Suprapubic skin (tissue), 4 donors: ENCODE measurements at regions not wholly inside any gene's neighbourhood (a gene's known extent, or its start where the extent isn't known, plus 50 kb on each side); places are given as distances from the start of the nearest gene placed in this dataset.

ENCODE experiments used
- DNase-seq, 2 donors: peaks; one replicate each; pipeline ENCODE4 v3.0.0-alpha.2; 2019; ENCODE audit warnings: low spot score in 2 of 2
- H3K27ac ChIP-seq: fragments of 200-600 bp; sonication (generic); one replicate; pipeline ENCODE4 v1.5.1; 2019
- H3K27me3 ChIP-seq: fragments of 200-600 bp; sonication (generic); one replicate; pipeline ENCODE4 v1.5.1; 2019
- H3K36me3 ChIP-seq: fragments of 200-600 bp; sonication (generic); one replicate; pipeline ENCODE4 v1.5.1; 2019
- H3K4me1 ChIP-seq: fragments of 200-600 bp; sonication (generic); one replicate; pipeline ENCODE4 v1.5.1; 2019
- H3K4me3 ChIP-seq: fragments of 200-600 bp; sonication (generic); one replicate; pipeline ENCODE4 v1.5.1; 2019; ENCODE audit warnings: mild to moderate bottlenecking
- H3K9me3 ChIP-seq: fragments of 200-600 bp; sonication (generic); one replicate; pipeline ENCODE4 v1.5.1; 2019
- EP300 ChIP-seq: sonication (generic); formaldehyde crosslinking; IDR thresholded peaks from one replicate; pipeline ENCODE4 v1.6.1; 2017; ENCODE audit warnings: antibody characterized with exemption
- POLR2A ChIP-seq, 2 donors: fragments of 450-650 bp; IDR thresholded peaks; one replicate each; pipeline ENCODE4 v1.6.1; 2017; ENCODE audit warnings: antibody characterized with exemption in 2 of 2, mild to moderate bottlenecking in 2 of 2, moderate library complexity in 2 of 2
- POLR2AphosphoS5 ChIP-seq, 3 donors: sonication (generic); formaldehyde crosslinking; IDR thresholded peaks; one replicate each; pipeline ENCODE4 v1.6.1; 2017; ENCODE audit warnings: antibody characterized with exemption in 3 of 3
- WGBS: methylation state at CpG from one replicate; pipeline ENCODE4 v1.1.5; 2018; 5-methylcytosine and 5-hydroxymethylcytosine counted together
- TF ChIP-seq, protein P1 (sequence below), 2 donors: fragments of 200-600 bp in 1 of 2; fragments of 450-650 bp in 1 of 2; sonication (generic) in 1 of 2; IDR thresholded peaks; one replicate each; pipeline ENCODE4 v1.5.1; 2016 to 2019; ENCODE audit warnings: antibody characterized with exemption in 2 of 2, mild to moderate bottlenecking in 1 of 2, moderate library complexity in 1 of 2

DNA sequence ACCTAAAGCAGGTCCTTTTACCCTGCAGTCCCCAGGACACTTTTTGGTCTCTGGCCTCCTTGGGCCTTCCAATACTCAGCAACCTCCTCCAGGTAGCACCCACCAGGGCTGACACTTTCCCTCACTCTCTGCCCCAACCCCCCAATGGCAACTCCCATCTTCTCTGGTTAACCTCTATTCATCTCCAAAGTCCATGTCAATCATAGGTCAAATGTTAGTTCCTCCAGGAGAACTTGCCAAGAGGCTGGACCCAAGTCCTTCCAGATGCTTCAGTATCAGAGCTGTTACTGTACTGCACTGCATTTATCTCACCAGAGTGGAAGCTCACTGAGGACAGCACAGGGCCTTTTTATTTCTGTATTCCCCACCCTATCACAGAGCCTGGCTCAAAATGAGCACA is 295.0 kb upstream of the KLF14 start:
- H3K27me3 ChIP-seq = no peaks in the 10 kb centered on the region
- peaks cover 38% of the 10 kb centered on the region for H3K4me1 ChIP-seq
- TF ChIP-seq POLR2A (IDR thresholded peaks at IDR 0.05) (no peak), EP300 (no peak), POLR2AphosphoS5 (IDR thresholded peaks at IDR 0.05) (no peak)
- TF ChIP-seq, protein P1, sequence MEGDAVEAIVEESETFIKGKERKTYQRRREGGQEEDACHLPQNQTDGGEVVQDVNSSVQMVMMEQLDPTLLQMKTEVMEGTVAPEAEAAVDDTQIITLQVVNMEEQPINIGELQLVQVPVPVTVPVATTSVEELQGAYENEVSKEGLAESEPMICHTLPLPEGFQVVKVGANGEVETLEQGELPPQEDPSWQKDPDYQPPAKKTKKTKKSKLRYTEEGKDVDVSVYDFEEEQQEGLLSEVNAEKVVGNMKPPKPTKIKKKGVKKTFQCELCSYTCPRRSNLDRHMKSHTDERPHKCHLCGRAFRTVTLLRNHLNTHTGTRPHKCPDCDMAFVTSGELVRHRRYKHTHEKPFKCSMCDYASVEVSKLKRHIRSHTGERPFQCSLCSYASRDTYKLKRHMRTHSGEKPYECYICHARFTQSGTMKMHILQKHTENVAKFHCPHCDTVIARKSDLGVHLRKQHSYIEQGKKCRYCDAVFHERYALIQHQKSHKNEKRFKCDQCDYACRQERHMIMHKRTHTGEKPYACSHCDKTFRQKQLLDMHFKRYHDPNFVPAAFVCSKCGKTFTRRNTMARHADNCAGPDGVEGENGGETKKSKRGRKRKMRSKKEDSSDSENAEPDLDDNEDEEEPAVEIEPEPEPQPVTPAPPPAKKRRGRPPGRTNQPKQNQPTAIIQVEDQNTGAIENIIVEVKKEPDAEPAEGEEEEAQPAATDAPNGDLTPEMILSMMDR (IDR thresholded peaks at IDR 0.05) = no peak
- no peak for DNase-seq
- H3K36me3 ChIP-seq = no peaks in the 10 kb centered on the region
- no peak overlapping the region for H3K4me3 ChIP-seq
- no peak overlapping the region for H3K27ac ChIP-seq
- no peaks in the 10 kb centered on the region for H3K9me3 ChIP-seq

DNA sequence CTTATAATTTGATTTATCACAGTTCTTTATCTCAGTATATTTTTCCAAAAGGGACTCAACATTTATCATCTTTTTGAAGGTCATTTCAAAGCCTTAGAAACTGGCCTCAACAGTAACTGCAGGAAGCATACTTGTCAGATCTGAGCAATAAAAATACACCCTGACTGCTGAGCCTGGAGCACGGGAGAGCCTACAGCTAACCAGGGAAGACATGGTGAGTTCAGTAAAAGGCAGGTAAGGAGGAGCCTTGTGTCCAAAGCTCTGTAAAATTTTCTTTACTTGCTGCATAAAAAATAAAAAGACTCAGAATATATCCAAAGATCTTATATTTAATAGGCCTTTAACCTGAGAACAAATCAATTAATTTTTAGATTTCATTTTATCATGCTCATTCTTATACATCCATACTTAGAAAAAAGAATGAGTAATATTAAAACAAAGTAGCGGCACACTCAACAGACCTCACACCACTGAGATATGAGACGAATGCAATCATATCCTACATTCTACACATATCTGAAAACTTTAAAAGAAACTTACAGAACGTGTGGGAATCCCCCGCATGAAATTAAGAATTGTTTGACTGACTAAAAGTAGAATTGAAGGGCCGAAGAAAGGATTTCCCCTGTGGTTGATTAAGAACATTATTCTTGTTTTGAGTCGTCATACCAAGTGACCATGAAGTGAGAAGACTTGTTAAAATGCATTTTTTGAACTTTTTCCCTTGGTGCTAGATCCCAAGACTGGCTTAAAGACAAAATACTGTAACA is 296.4 kb upstream of the MKLN1 start:
- TF ChIP-seq POLR2AphosphoS5 (IDR thresholded peaks at IDR 0.05) (no peak), POLR2A (IDR thresholded peaks at IDR 0.05) (no peak), EP300 (no peak)
- TF ChIP-seq, protein P1 (IDR thresholded peaks at IDR 0.05) = no peak
- WGBS = 80% methylated on average over 7 of the region's 7 CpGs
- Histone ChIP-seq H3K9me3 (no peaks in the 10 kb centered on the region), H3K36me3 (no peaks in the 10 kb centered on the region), H3K27me3 (no peaks in the 10 kb centered on the region), H3K4me3 (no peak overlapping the region), H3K4me1 (peaks cover 36% of the 10 kb centered on the region), H3K27ac (no peak overlapping the region)
- DNase-seq = no peak

DNA sequence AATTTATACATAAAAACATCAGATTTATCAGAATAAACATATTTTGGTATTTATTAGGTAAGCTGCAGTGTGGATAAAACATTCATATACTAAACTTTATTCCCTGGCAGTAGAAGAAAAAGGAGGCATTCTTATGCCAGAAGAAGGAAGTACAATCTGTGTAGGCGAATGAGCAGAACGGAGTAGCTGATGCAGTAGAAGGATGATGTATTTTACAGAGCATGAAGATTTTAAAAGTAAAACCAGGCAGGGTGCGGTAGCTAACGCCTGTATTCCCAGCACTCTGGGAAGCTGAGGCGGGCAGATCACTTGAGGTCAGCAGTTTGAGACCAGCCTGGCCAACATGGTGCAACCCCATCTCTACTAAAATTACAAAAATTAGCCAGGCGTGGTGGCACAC is 294.9 kb upstream of the MKLN1 start:
- WGBS = 88% methylated on average over 6 of the region's 6 CpGs
- Histone ChIP-seq H3K4me3 (no peak overlapping the region), H3K36me3 (no peaks in the 10 kb centered on the region), H3K9me3 (no peaks in the 10 kb centered on the region), H3K27me3 (no peaks in the 10 kb centered on the region), H3K4me1 (peaks cover 22% of the 10 kb centered on the region), H3K27ac (no peak overlapping the region)
- TF ChIP-seq POLR2A (IDR thresholded peaks at IDR 0.05) = no peak
- TF ChIP-seq, protein P1 (IDR thresholded peaks at IDR 0.05) = no peak
- no peak for TF ChIP-seq EP300
- TF ChIP-seq POLR2AphosphoS5 (IDR thresholded peaks at IDR 0.05) = no peak
- DNase-seq = no peak

DNA sequence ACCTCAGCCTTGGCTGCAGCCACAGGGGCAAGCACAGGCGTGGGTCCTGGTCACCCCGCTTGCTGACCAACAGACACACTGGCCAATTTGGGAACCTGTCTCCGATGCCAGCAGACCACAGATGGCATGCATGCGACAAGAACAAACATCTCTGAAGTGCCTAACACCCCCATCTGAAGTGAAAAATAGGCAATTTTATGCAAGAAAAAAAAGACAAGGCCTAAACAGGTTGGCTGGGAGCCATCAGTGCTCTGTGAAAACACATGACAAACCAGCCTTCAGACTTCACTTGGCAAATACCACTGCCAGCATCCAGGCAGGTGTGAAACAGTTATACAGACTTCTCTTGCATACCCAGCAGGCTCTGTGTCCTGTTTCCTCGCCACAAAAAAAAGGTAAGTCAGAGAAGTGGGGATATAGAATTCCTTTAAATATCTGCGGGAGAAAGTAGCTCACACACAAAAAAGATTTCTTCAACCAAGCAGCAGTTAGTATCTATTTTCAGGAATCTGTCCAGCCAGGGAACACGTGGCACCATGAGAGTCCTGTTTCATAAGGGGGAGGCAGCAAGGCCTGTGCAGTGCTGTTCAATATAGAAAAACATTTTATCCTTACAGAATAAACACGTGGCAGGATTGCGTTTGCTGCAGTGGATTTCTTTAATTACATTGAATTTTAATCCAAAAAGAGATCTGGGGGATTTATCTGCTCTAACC is 293.4 kb upstream of the MKLN1 start:
- H3K9me3 ChIP-seq = no peaks in the 10 kb centered on the region
- H3K4me3 ChIP-seq = no peak overlapping the region
- no peak overlapping the region for H3K27ac ChIP-seq
- no peaks in the 10 kb centered on the region for H3K36me3 ChIP-seq
- H3K27me3 ChIP-seq = no peaks in the 10 kb centered on the region
- no peak for DNase-seq
- no peak for TF ChIP-seq POLR2AphosphoS5 (IDR thresholded peaks at IDR 0.05)
- no peak for TF ChIP-seq EP300
- TF ChIP-seq POLR2A (IDR thresholded peaks at IDR 0.05) = no peak
- TF ChIP-seq, protein P1 (IDR thresholded peaks at IDR 0.05) = no peak
- WGBS = 79% methylated on average over 9 of the region's 9 CpGs
- peaks cover 25% of the 10 kb centered on the region for H3K4me1 ChIP-seq

DNA sequence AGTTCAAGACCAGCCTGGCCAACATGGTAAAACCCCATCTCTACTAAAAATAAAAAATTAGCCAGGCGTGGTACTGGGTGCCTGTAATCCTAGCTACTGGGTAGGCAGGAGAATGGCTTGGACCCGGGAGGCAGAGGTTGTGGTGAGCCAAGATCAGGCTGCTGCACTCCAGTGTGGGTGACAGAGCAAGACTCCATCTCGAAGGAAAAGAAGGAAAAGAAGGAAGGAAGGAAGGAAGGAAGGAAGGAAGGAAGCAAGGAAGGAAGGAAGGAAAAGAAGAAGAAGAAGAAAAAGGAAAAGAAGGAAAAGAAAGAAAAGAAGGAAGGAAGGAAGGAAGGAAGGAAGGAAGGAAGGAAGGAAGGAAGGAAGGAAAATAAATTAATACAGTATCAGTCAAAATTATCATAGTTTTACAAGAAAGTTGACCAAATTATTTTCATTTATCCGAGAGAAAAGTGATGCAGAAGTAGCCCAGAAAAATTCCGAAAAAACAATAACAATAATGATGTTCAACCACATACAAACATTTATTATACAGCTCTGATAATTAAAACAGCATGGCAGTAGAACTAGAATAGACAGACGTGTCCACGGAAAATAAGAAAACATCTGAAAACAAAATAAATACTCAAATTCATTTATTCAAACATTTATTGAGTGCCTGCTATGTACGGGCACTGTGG is 292.4 kb upstream of the MKLN1 start:
- DNase-seq = no peak
- WGBS = 80% methylated on average over 8 of the region's 8 CpGs
- no peak overlapping the region for H3K4me3 ChIP-seq
- no peaks in the 10 kb centered on the region for H3K9me3 ChIP-seq
- TF ChIP-seq POLR2AphosphoS5 (IDR thresholded peaks at IDR 0.05) = no peak
- TF ChIP-seq, protein P1 (IDR thresholded peaks at IDR 0.05) = no peak
- no peak for TF ChIP-seq POLR2A (IDR thresholded peaks at IDR 0.05)
- no peak for TF ChIP-seq EP300
- H3K4me1 ChIP-seq = peaks cover 34% of the 10 kb centered on the region
- H3K27me3 ChIP-seq = no peaks in the 10 kb centered on the region
- H3K27ac ChIP-seq = no peak overlapping the region
- H3K36me3 ChIP-seq = no peaks in the 10 kb centered on the region
